Keratinocyte (primary cell): ENCODE measurements at regions not wholly inside any gene's neighbourhood (a gene's known extent, or its start where the extent isn't known, plus 50 kb on each side); places are given as distances from the start of the nearest gene placed in this dataset.

Experiments used
- DNase-seq: peaks from one replicate; pipeline ENCODE4 v3.0.0-alpha.2; 2011; ENCODE audit warnings: low read depth, missing footprints, low spot score
- FAIRE-seq: peaks from 2 replicates; lab custom pipeline; 2011; peaks lifted over from hg19 to GRCh38; lab: Jason Lieb, UNC
- H2AFZ ChIP-seq: 2 replicates; pipeline ENCODE4 v1.6.0; 2012; ENCODE audit warnings: low read length, control low read depth, inconsistent platforms; ENCODE audit not compliant: control insufficient read depth
- H3K27ac ChIP-seq: 2 replicates; pipeline ENCODE4 v1.5.1; 2011; ENCODE audit warnings: low read length; ENCODE audit not compliant: control insufficient read depth, insufficient read depth
- H3K27me3 ChIP-seq: 3 replicates; pipeline ENCODE4 v1.6.0; 2011; ENCODE audit warnings: low read length; ENCODE audit not compliant: control insufficient read depth, insufficient read depth; ENCODE audit errors: extremely low read depth
- H3K36me3 ChIP-seq, 2 experiments: 2 replicates in 1 of 2; 3 replicates in 1 of 2; pipeline ENCODE4 v1.5.1; 2011; ENCODE audit warnings: low read length in 2 of 2, mild to moderate bottlenecking in 1 of 2; ENCODE audit not compliant: control insufficient read depth in 2 of 2, insufficient read depth in 2 of 2; ENCODE audit errors: extremely low read depth in 1 of 2
- H3K4me1 ChIP-seq: 3 replicates; pipeline ENCODE4 v1.5.1; 2011; ENCODE audit warnings: low read length; ENCODE audit not compliant: control insufficient read depth, insufficient read depth; ENCODE audit errors: extremely low read depth
- H3K4me2 ChIP-seq: 3 replicates; pipeline ENCODE4 v1.6.0; 2011; ENCODE audit warnings: low read depth, low read length; ENCODE audit not compliant: control insufficient read depth, insufficient read depth; ENCODE audit errors: extremely low read depth
- H3K4me3 ChIP-seq, 3 experiments: fragments of 200-600 bp in 1 of 3; sonication (generic) in 1 of 3; 2 replicates in 2 of 3; 3 replicates in 1 of 3; pipeline ENCODE4 v1.5.1; 2011 to 2016; ENCODE audit warnings: low read length in 3 of 3, mild to moderate bottlenecking in 3 of 3, control low read depth in 2 of 3, inconsistent platforms in 1 of 3, low read depth in 1 of 3, mixed read lengths in 1 of 3, mixed run types in 1 of 3, moderate library complexity in 1 of 3; ENCODE audit not compliant: control insufficient read depth in 2 of 3, insufficient read depth in 2 of 3; ENCODE audit errors: extremely low read depth in 1 of 3
- H3K79me2 ChIP-seq: 2 replicates; pipeline ENCODE4 v1.6.0; 2012; ENCODE audit warnings: low read length; ENCODE audit not compliant: control insufficient read depth, insufficient read depth
- H3K9ac ChIP-seq: 3 replicates; pipeline ENCODE4 v1.6.0; 2011; ENCODE audit warnings: low read length; ENCODE audit not compliant: control insufficient read depth, insufficient read depth; ENCODE audit errors: extremely low read depth
- H3K9me1 ChIP-seq: 3 replicates; pipeline ENCODE4 v1.6.0; 2011; ENCODE audit warnings: low read length; ENCODE audit not compliant: control insufficient read depth, insufficient read depth; ENCODE audit errors: extremely low read depth
- H3K9me3 ChIP-seq: 2 replicates; pipeline ENCODE4 v1.5.1; 2012; ENCODE audit warnings: low read depth, low read length; ENCODE audit not compliant: control insufficient read depth
- H4K20me1 ChIP-seq: 3 replicates; pipeline ENCODE4 v1.6.0; 2011; ENCODE audit warnings: low read length; ENCODE audit not compliant: control insufficient read depth, insufficient read depth; ENCODE audit errors: extremely low read depth
- CTCF ChIP-seq, 3 experiments: IDR thresholded peaks in 1 of 3; conservative IDR thresholded peaks in 1 of 3; optimal IDR thresholded peaks in 1 of 3; 2 replicates in 2 of 3; 3 replicates in 1 of 3; pipeline versions ENCODE3 to v1.5.1; 2011; ENCODE audit warnings: low read length in 3 of 3, mild to moderate bottlenecking in 3 of 3, moderate library complexity in 2 of 3, control low read depth in 1 of 3, inconsistent platforms in 1 of 3; ENCODE audit not compliant: insufficient read depth in 2 of 3; ENCODE audit errors: extremely low read depth in 1 of 3
- EZH2 ChIP-seq: IDR thresholded peaks from one replicate; pipeline ENCODE4 v1.6.1; 2012; ENCODE audit warnings: inconsistent platforms, mild to moderate bottlenecking, low read length, moderate library complexity
- dilution Hi-C: fragments of 300-500 bp; cut with MboI; formaldehyde crosslinking; loops from one replicate; pipeline ENCODE4 v1.7.0; 2020; ENCODE audit warnings: low sequenced_read_pairs; ENCODE audit not compliant: extremely low pct_ligation_motif_present

- no peak overlapping the region for H3K4me3 ChIP-seq
Observed at GRCh38 chr13:80605716-80606115, 264.8 kb upstream of the SPRY2 start.

GRCh38 chr13:80605011-80605410, 264.1 kb upstream of the SPRY2 start:
- no peak for DNase-seq
- H2AFZ ChIP-seq, result no peak overlapping the region
- no peak overlapping the region for H3K4me2 ChIP-seq
- no peaks in the 10 kb centered on the region for H3K27me3 ChIP-seq
- no peaks in the 10 kb centered on the region for H3K36me3 ChIP-seq
- no peaks in the 10 kb centered on the region for H3K9me1 ChIP-seq
- H3K9ac ChIP-seq, result no peak overlapping the region
- no peaks in the 10 kb centered on the region for H3K4me1 ChIP-seq
- H3K4me3 ChIP-seq, result no peak overlapping the region
- no peaks in the 10 kb centered on the region for H3K79me2 ChIP-seq
- TF ChIP-seq EZH2 (no peak), CTCF (optimal IDR thresholded peaks at IDR 0.05 in 1 of 3, IDR thresholded peaks at IDR 0.05 in 1 of 3, conservative IDR thresholded peaks at IDR 0.05 in 1 of 3; ENCODE audit: extremely low read depth in 1 of 3, insufficient read depth in 2 of 3, low read length in 3 of 3) (no peak)
- dilution Hi-C loops, result no loop called here
- FAIRE-seq, result no peak
- H4K20me1 ChIP-seq, result no peaks in the 10 kb centered on the region
- H3K27ac ChIP-seq, result no peak overlapping the region
- H3K9me3 ChIP-seq, result no peaks in the 10 kb centered on the region

More at GRCh38 chr13:80605716-80606115, 264.8 kb upstream of the SPRY2 start:
- Histone ChIP-seq H4K20me1 (no peaks in the 10 kb centered on the region), H3K79me2 (no peaks in the 10 kb centered on the region), H3K9me3 (no peaks in the 10 kb centered on the region), H3K27me3 (no peaks in the 10 kb centered on the region), H2AFZ (no peak overlapping the region), H3K36me3 (no peaks in the 10 kb centered on the region), H3K9ac (no peak overlapping the region), H3K4me1 (no peaks in the 10 kb centered on the region), H3K9me1 (no peaks in the 10 kb centered on the region), H3K27ac (no peak overlapping the region), H3K4me2 (no peak overlapping the region)
- no peak for DNase-seq
- no peak for FAIRE-seq
- dilution Hi-C loops, result no loop called here
- no peak for TF ChIP-seq EZH2
- no peak for TF ChIP-seq CTCF (optimal IDR thresholded peaks at IDR 0.05 in 1 of 3, IDR thresholded peaks at IDR 0.05 in 1 of 3, conservative IDR thresholded peaks at IDR 0.05 in 1 of 3; ENCODE audit: extremely low read depth in 1 of 3, insufficient read depth in 2 of 3, low read length in 3 of 3)
